ENCODE measurements at regions not wholly inside any gene's neighbourhood (a gene's known extent, or its start where the extent isn't known, plus 50 kb on each side); places are given as distances from the start of the nearest gene placed in this dataset.
"Not testable (repeated sequence)": the region's sequence is repeated elsewhere in the genome, so short reads cannot be mapped to it uniquely, and the experiment has no call there.

DNA sequence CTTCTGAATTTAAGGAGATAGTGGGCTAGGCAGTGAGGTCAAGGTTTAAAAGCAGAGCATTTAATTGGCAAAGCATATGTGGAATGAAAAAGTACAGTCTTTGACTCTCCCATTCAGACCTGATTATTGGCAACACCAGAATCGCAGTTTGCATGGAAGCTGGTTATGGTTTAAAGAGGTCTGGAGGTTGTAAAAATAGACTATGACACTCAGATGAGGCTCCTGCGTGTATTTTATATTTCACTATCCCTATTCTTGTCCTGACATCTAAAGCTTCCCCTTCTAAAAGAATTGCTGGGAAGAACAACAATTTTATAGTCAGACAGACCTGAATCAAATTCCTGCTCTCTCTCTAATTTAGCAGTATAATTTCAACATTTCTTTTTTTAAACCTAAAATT, 302.9 kb downstream of the PCDH7 start:
- Histone ChIP-seq H2AFZ (ENCODE audit: low read length) (no peak overlapping the region), H3K9ac (ENCODE audit: low read length) (no peak overlapping the region), H3K27ac (ENCODE audit: low read length) (no peak overlapping the region), H3K79me2 (ENCODE audit: low read length) (no peaks in the 10 kb centered on the region), H3K4me3 (ENCODE audit: low read length) (no peak overlapping the region), H3K4me1 (ENCODE audit: insufficient read depth, low read length) (no peaks in the 10 kb centered on the region), H3K9me2 (replicated peaks; ENCODE audit: low read length) (no peaks in the 10 kb centered on the region), H3K4me2 (ENCODE audit: low read length) (no peak overlapping the region), H3F3A (ENCODE audit: low read length, unreplicated experiment) (no peaks in the 10 kb centered on the region), H4K20me1 (ENCODE audit: low read length) (no peaks in the 10 kb centered on the region), H3K27me3 (ENCODE audit: low read length) (no peaks in the 10 kb centered on the region), H3K9me3 (ENCODE audit: low read length) (no peaks in the 10 kb centered on the region), H3K36me3 (ENCODE audit: low read depth, low read length) (no peaks in the 10 kb centered on the region)
- intact Hi-C loops (cut with micrococcal nuclease) = no loop called here
- no TSS peak for BruUV-seq (replicated peaks)
- ChIA-PET POLR2A (ENCODE audit: unreplicated experiment) (no interaction called here), CTCF (no interaction called here)
- TF ChIP-seq EZH2 (IDR thresholded peaks at IDR 0.05; ENCODE audit: low read length, unreplicated experiment) = no peak
- TF ChIP-seq EZH2phosphoT487 (IDR thresholded peaks at IDR 0.05; ENCODE audit: borderline replicate concordance, low read length) = no peak
- ATAC-seq (no peak), DNase-seq (no peak)

- Histone ChIP-seq H3K4me3 (ENCODE audit: low read length) (no peak overlapping the region), H3K4me1 (ENCODE audit: insufficient read depth, low read length) (no peaks in the 10 kb centered on the region), H3K79me2 (ENCODE audit: low read length) (no peaks in the 10 kb centered on the region), H3K27me3 (ENCODE audit: low read length) (no peaks in the 10 kb centered on the region), H3K9ac (ENCODE audit: low read length) (no peak overlapping the region), H4K20me1 (ENCODE audit: low read length) (no peaks in the 10 kb centered on the region), H3K27ac (ENCODE audit: low read length) (no peak overlapping the region), H3K9me2 (replicated peaks; ENCODE audit: low read length) (no peaks in the 10 kb centered on the region), H3K9me3 (ENCODE audit: low read length) (no peaks in the 10 kb centered on the region), H3K4me2 (ENCODE audit: low read length) (no peak overlapping the region), H3K36me3 (ENCODE audit: low read depth, low read length) (no peaks in the 10 kb centered on the region), H3F3A (ENCODE audit: low read length, unreplicated experiment) (no peaks in the 10 kb centered on the region), H2AFZ (ENCODE audit: low read length) (no peak overlapping the region)
- POLR2A ChIA-PET (ENCODE audit: unreplicated experiment) = no interaction called here
- no peak for TF ChIP-seq EZH2 (IDR thresholded peaks at IDR 0.05; ENCODE audit: low read length, unreplicated experiment)
- no peak for TF ChIP-seq EZH2phosphoT487 (IDR thresholded peaks at IDR 0.05; ENCODE audit: borderline replicate concordance, low read length)
- TF ChIP-seq, protein P1, sequence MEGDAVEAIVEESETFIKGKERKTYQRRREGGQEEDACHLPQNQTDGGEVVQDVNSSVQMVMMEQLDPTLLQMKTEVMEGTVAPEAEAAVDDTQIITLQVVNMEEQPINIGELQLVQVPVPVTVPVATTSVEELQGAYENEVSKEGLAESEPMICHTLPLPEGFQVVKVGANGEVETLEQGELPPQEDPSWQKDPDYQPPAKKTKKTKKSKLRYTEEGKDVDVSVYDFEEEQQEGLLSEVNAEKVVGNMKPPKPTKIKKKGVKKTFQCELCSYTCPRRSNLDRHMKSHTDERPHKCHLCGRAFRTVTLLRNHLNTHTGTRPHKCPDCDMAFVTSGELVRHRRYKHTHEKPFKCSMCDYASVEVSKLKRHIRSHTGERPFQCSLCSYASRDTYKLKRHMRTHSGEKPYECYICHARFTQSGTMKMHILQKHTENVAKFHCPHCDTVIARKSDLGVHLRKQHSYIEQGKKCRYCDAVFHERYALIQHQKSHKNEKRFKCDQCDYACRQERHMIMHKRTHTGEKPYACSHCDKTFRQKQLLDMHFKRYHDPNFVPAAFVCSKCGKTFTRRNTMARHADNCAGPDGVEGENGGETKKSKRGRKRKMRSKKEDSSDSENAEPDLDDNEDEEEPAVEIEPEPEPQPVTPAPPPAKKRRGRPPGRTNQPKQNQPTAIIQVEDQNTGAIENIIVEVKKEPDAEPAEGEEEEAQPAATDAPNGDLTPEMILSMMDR (conservative IDR thresholded peaks at IDR 0.05; ENCODE audit: low read depth, low read length) = no peak
- DNase-seq = no peak
- CTCF ChIA-PET = no interaction called here
- no peak for ATAC-seq
- intact Hi-C loops (cut with micrococcal nuclease) = no loop called here
- no TSS peak for BruUV-seq (replicated peaks)
These were observed 303.6 kb downstream of the PCDH7 start for GRCh38 chr4:31023742-31024141.

GRCh38 chr4:31024781-31025180, 304.6 kb downstream of the PCDH7 start:
- H3K4me2 ChIP-seq (ENCODE audit: low read length); POLR2A ChIA-PET (ENCODE audit: unreplicated experiment); H3K9me3 ChIP-seq (ENCODE audit: low read length); H3K9ac ChIP-seq (ENCODE audit: low read length); H3K4me3 ChIP-seq (ENCODE audit: low read length); H4K20me1 ChIP-seq (ENCODE audit: low read length); DNase-seq; H3K9me2 ChIP-seq (replicated peaks; ENCODE audit: low read length); H3K4me1 ChIP-seq (ENCODE audit: insufficient read depth, low read length); H3K27me3 ChIP-seq (ENCODE audit: low read length); H3F3A ChIP-seq (ENCODE audit: low read length, unreplicated experiment); ATAC-seq; H3K27ac ChIP-seq (ENCODE audit: low read length); BruUV-seq (replicated peaks); H3K79me2 ChIP-seq (ENCODE audit: low read length); intact Hi-C loops (cut with micrococcal nuclease); H2AFZ ChIP-seq (ENCODE audit: low read length); CTCF ChIA-PET; H3K36me3 ChIP-seq (ENCODE audit: low read depth, low read length): not testable (repeated sequence)

GRCh38 chr4:31026256-31026655, 306.1 kb downstream of the PCDH7 start:
- no peaks in the 10 kb centered on the region for H3K27me3 ChIP-seq (ENCODE audit: low read length)
- DNase-seq (no peak), ATAC-seq (no peak)
- no peaks in the 10 kb centered on the region for H3K4me1 ChIP-seq (ENCODE audit: insufficient read depth, low read length)
- H3K79me2 ChIP-seq (ENCODE audit: low read length) = no peaks in the 10 kb centered on the region
- H4K20me1 ChIP-seq (ENCODE audit: low read length) = no peaks in the 10 kb centered on the region
- no peaks in the 10 kb centered on the region for H3K9me3 ChIP-seq (ENCODE audit: low read length)
- no peak overlapping the region for H3K9ac ChIP-seq (ENCODE audit: low read length)
- no peak overlapping the region for H2AFZ ChIP-seq (ENCODE audit: low read length)
- no peaks in the 10 kb centered on the region for H3F3A ChIP-seq (ENCODE audit: low read length, unreplicated experiment)
- no peak for TF ChIP-seq EZH2phosphoT487 (IDR thresholded peaks at IDR 0.05; ENCODE audit: borderline replicate concordance, low read length)
- no peak for TF ChIP-seq EZH2 (IDR thresholded peaks at IDR 0.05; ENCODE audit: low read length, unreplicated experiment)
- TF ChIP-seq, protein P1 (conservative IDR thresholded peaks at IDR 0.05; ENCODE audit: low read depth, low read length) = no peak
- ChIA-PET POLR2A (ENCODE audit: unreplicated experiment) (no interaction called here), CTCF (no interaction called here)
- no TSS peak for BruUV-seq (replicated peaks)
- H3K27ac ChIP-seq (ENCODE audit: low read length) = no peak overlapping the region
- H3K4me2 ChIP-seq (ENCODE audit: low read length) = no peak overlapping the region
- H3K4me3 ChIP-seq (ENCODE audit: low read length) = no peak overlapping the region
- intact Hi-C loops (cut with micrococcal nuclease) = no loop called here
- no peaks in the 10 kb centered on the region for H3K9me2 ChIP-seq (replicated peaks; ENCODE audit: low read length)
- H3K36me3 ChIP-seq (ENCODE audit: low read depth, low read length) = no peaks in the 10 kb centered on the region
